Muscle of leg (tissue), 3 donors: ENCODE measurements at regions not wholly inside any gene's neighbourhood (a gene's known extent, or its start where the extent isn't known, plus 50 kb on each side); places are given as distances from the start of the nearest gene placed in this dataset.

Experiments used
- DNase-seq: peaks from one replicate; pipeline ENCODE4 v3.0.0; 2013
- H3K27ac ChIP-seq: one replicate; pipeline ENCODE4 v1.5.1; 2013; ENCODE audit warnings: mild to moderate bottlenecking, low read length, control low read depth
- H3K27me3 ChIP-seq: one replicate; pipeline ENCODE4 v1.6.1; 2013; ENCODE audit warnings: low read length; ENCODE audit not compliant: control insufficient read depth, insufficient read depth
- H3K36me3 ChIP-seq: one replicate; pipeline ENCODE4 v1.6.1; 2013; ENCODE audit warnings: low read length; ENCODE audit not compliant: control insufficient read depth, insufficient read depth
- H3K4me1 ChIP-seq: one replicate; pipeline ENCODE4 v1.6.1; 2013; ENCODE audit warnings: low read length; ENCODE audit not compliant: control insufficient read depth, insufficient read depth
- H3K4me3 ChIP-seq: one replicate; pipeline ENCODE4 v1.5.1; 2013; ENCODE audit warnings: low read length, control low read depth
- H3K9me3 ChIP-seq: replicated peaks from 2 replicates; pipeline ENCODE4 v1.6.1; 2013; ENCODE audit warnings: low read depth, low read length; ENCODE audit not compliant: control insufficient read depth
- WGBS: methylation state at CpG from one replicate; pipeline ENCODE4 v1.1.5; 2013; ENCODE audit warnings: missing lambda C conversion rate; ENCODE audit not compliant: insufficient coverage; 5-methylcytosine and 5-hydroxymethylcytosine counted together

GRCh38 chr2:33859811-33860461 is 260.8 kb upstream of the FAM98A start:
- H3K4me3 ChIP-seq = no peak overlapping the region
- H3K27ac ChIP-seq = no peak overlapping the region
- peak; percentile 36 for DNase-seq
- H3K4me1 ChIP-seq = peaks cover 3% of the 10 kb centered on the region
- H3K36me3 ChIP-seq = no peaks in the 10 kb centered on the region
- H3K9me3 ChIP-seq = no peaks in the 10 kb centered on the region
- WGBS = no CpG with 5 or more reads among the region's 11 CpGs
- no peaks in the 10 kb centered on the region for H3K27me3 ChIP-seq

- no peaks in the 10 kb centered on the region for H3K27me3 ChIP-seq
- H3K36me3 ChIP-seq = no peaks in the 10 kb centered on the region
- DNase-seq = no peak
- no peaks in the 10 kb centered on the region for H3K9me3 ChIP-seq
- 55% methylated on average over 2 of the region's 6 CpGs for WGBS
- peaks cover 3% of the 10 kb centered on the region for H3K4me1 ChIP-seq
- no peak overlapping the region for H3K27ac ChIP-seq
- H3K4me3 ChIP-seq = no peak overlapping the region
Measured at GRCh38 chr2:33859176-33859575, 260.1 kb upstream of the FAM98A start.

GRCh38 chr2:33848486-33848885 is 249.4 kb upstream of the FAM98A start:
- Histone ChIP-seq H3K36me3 (no peaks in the 10 kb centered on the region), H3K27ac (no peak overlapping the region), H3K27me3 (no peaks in the 10 kb centered on the region), H3K9me3 (peaks cover 18% of the 10 kb centered on the region), H3K4me3 (no peak overlapping the region), H3K4me1 (no peaks in the 10 kb centered on the region)
- DNase-seq = no peak
- WGBS = no CpG with 5 or more reads among the region's 2 CpGs

GRCh38 chr2:33839791-33840190 is 240.7 kb upstream of the FAM98A start:
- H3K4me1 ChIP-seq = no peaks in the 10 kb centered on the region
- H3K27ac ChIP-seq = no peak overlapping the region
- no peaks in the 10 kb centered on the region for H3K9me3 ChIP-seq
- no peaks in the 10 kb centered on the region for H3K36me3 ChIP-seq
- H3K4me3 ChIP-seq = no peak overlapping the region
- 84% methylated on average over 4 of the region's 7 CpGs for WGBS
- H3K27me3 ChIP-seq = no peaks in the 10 kb centered on the region
- no peak for DNase-seq

GRCh38 chr2:33836628-33837027 is 237.5 kb upstream of the FAM98A start:
- H3K36me3 ChIP-seq = no peaks in the 10 kb centered on the region
- H3K27ac ChIP-seq = no peak overlapping the region

GRCh38 chr2:33835911-33836310 is 236.8 kb upstream of the FAM98A start:
- no peaks in the 10 kb centered on the region for H3K27me3 ChIP-seq
- H3K4me1 ChIP-seq = no peaks in the 10 kb centered on the region
- no peak for DNase-seq
- H3K36me3 ChIP-seq = no peaks in the 10 kb centered on the region
- no peaks in the 10 kb centered on the region for H3K9me3 ChIP-seq
- 100% methylated on average over 1 of the region's 1 CpG for WGBS
- no peak overlapping the region for H3K4me3 ChIP-seq
- no peak overlapping the region for H3K27ac ChIP-seq

More at GRCh38 chr2:33836628-33837027, 237.5 kb upstream of the FAM98A start:
- no peak overlapping the region for H3K4me3 ChIP-seq
- H3K4me1 ChIP-seq = no peaks in the 10 kb centered on the region
- H3K9me3 ChIP-seq = no peaks in the 10 kb centered on the region
- 90% methylated on average over 3 of the region's 5 CpGs for WGBS
- no peaks in the 10 kb centered on the region for H3K27me3 ChIP-seq
- DNase-seq = no peak

GRCh38 chr2:33822964-33823363 is 223.9 kb upstream of the FAM98A start:
- no peak overlapping the region for H3K4me3 ChIP-seq
- H3K27me3 ChIP-seq = no peaks in the 10 kb centered on the region
- no peaks in the 10 kb centered on the region for H3K9me3 ChIP-seq
- no peaks in the 10 kb centered on the region for H3K36me3 ChIP-seq
- H3K27ac ChIP-seq = no peak overlapping the region
- DNase-seq = no peak
- no CpG with 5 or more reads among the region's 3 CpGs for WGBS
- H3K4me1 ChIP-seq = no peaks in the 10 kb centered on the region

- H3K36me3 ChIP-seq = no peaks in the 10 kb centered on the region
- WGBS = 0% methylated on average over 1 of the region's 2 CpGs
- DNase-seq = no peak
- H3K4me1 ChIP-seq = no peaks in the 10 kb centered on the region
- H3K27ac ChIP-seq = no peak overlapping the region
- H3K9me3 ChIP-seq = no peaks in the 10 kb centered on the region
- H3K27me3 ChIP-seq = no peaks in the 10 kb centered on the region
- H3K4me3 ChIP-seq = no peak overlapping the region
Measured at GRCh38 chr2:33812707-33813106, 213.6 kb upstream of the FAM98A start.

GRCh38 chr2:33810046-33810835 is 211.1 kb upstream of the FAM98A start:
- H3K4me1 ChIP-seq = no peaks in the 10 kb centered on the region
- H3K4me3 ChIP-seq = no peak overlapping the region
- WGBS = 83% methylated on average over 2 of the region's 9 CpGs
- no peaks in the 10 kb centered on the region for H3K9me3 ChIP-seq
- H3K36me3 ChIP-seq = no peaks in the 10 kb centered on the region
- peak; percentile 3 for DNase-seq
- no peak overlapping the region for H3K27ac ChIP-seq
- H3K27me3 ChIP-seq = no peaks in the 10 kb centered on the region

GRCh38 chr2:33806041-33806440 is 206.9 kb upstream of the FAM98A start:
- H3K36me3 ChIP-seq = no peaks in the 10 kb centered on the region
- H3K9me3 ChIP-seq = no peaks in the 10 kb centered on the region
- 87% methylated on average over 5 of the region's 6 CpGs for WGBS

More at GRCh38 chr2:33806041-33806440, 206.9 kb upstream of the FAM98A start:
- no peak for DNase-seq
- Histone ChIP-seq H3K27me3 (no peaks in the 10 kb centered on the region), H3K4me1 (no peaks in the 10 kb centered on the region), H3K4me3 (no peak overlapping the region), H3K27ac (no peak overlapping the region)
